Sigmoid colon (tissue), 6 donors: ENCODE measurements at regions not wholly inside any gene's neighbourhood (a gene's known extent, or its start where the extent isn't known, plus 50 kb on each side); places are given as distances from the start of the nearest gene placed in this dataset.

Experiments
- DNase-seq: peaks from one replicate; pipeline ENCODE4 v3.0.0-alpha.2; 2019
- H3K27ac ChIP-seq, 4 donors: fragments of 200-600 bp; sonication (generic); one replicate each; pipeline ENCODE4 v1.5.1; 2016 to 2019; ENCODE audit warnings: mild to moderate bottlenecking in 1 of 4
- H3K27me3 ChIP-seq, 3 donors: fragments of 200-600 bp; sonication (generic); one replicate each; pipeline ENCODE4 v1.5.1; 2019; ENCODE audit warnings: mild to moderate bottlenecking in 1 of 3
- H3K36me3 ChIP-seq, 4 donors: fragments of 200-600 bp; sonication (generic); one replicate each; pipeline ENCODE4 v1.5.1; 2016 to 2019
- H3K4me1 ChIP-seq, 4 donors: fragments of 200-600 bp; sonication (generic); one replicate each; pipeline ENCODE4 v1.5.1; 2017 to 2019
- H3K4me3 ChIP-seq, 4 donors: fragments of 200-600 bp; sonication (generic); one replicate each; pipeline ENCODE4 v1.5.1; 2017 to 2019; ENCODE audit warnings: mild to moderate bottlenecking in 2 of 4, moderate library complexity in 1 of 4
- H3K9me3 ChIP-seq, 4 donors: fragments of 200-600 bp in 3 of 4; sonication (generic) in 3 of 4; one replicate each; pipeline versions ENCODE4 v1.5.1 to v1.6.1; 2013 to 2019
- EP300 ChIP-seq, 4 donors: sonication (generic); formaldehyde crosslinking; IDR thresholded peaks; one replicate each; pipeline ENCODE4 v1.6.1; 2017; ENCODE audit warnings: antibody characterized with exemption in 4 of 4
- POLR2A ChIP-seq, 2 donors: fragments of 450-650 bp; IDR thresholded peaks; one replicate each; pipeline ENCODE4 v1.6.1; 2016; ENCODE audit warnings: antibody characterized with exemption in 2 of 2, mild to moderate bottlenecking in 2 of 2, moderate library complexity in 2 of 2
- POLR2AphosphoS5 ChIP-seq, 4 donors: sonication (generic); formaldehyde crosslinking; IDR thresholded peaks; one replicate each; pipeline ENCODE4 v1.6.1; 2017; ENCODE audit warnings: antibody characterized with exemption in 4 of 4
- WGBS, 2 donors: extraction: QIAGEN DNeasy Blood & Tissue Kit; methylation state at CpG; one replicate each; pipeline ENCODE4 v1.1.7; 2013; 5-methylcytosine and 5-hydroxymethylcytosine counted together
- intact Hi-C: fragments of 100-400 bp; cut with DNase I; formaldehyde crosslinking; loops from one replicate; pipeline ENCODE4 v1.15.1; 2023
- TF ChIP-seq, protein P1 (sequence below), 4 experiments: fragments of 450-650 bp in 3 of 4; fragments of 200-600 bp in 1 of 4; IDR thresholded peaks; one replicate each; pipeline ENCODE4 v1.5.1; 2016 to 2019; ENCODE audit warnings: antibody characterized with exemption in 4 of 4, mild to moderate bottlenecking in 3 of 4, moderate library complexity in 2 of 4
- donor health status: healthy with polysubstance abuse.
- donor health status: healthy.

- Histone ChIP-seq H3K27me3 (peaks cover 0 to 5% (median 0%) of the 10 kb centered on the region in 3 donors), H3K9me3 (no peaks in the 10 kb centered on the region), H3K27ac (no peak overlapping the region), H3K36me3 (no peaks in the 10 kb centered on the region), H3K4me3 (no peak overlapping the region), H3K4me1 (no peaks in the 10 kb centered on the region)
- TF ChIP-seq EP300 (IDR thresholded peaks at IDR 0.05) (no peak), POLR2A (IDR thresholded peaks at IDR 0.05) (no peak), POLR2AphosphoS5 (IDR thresholded peaks at IDR 0.05) (no peak)
- TF ChIP-seq, protein P1, sequence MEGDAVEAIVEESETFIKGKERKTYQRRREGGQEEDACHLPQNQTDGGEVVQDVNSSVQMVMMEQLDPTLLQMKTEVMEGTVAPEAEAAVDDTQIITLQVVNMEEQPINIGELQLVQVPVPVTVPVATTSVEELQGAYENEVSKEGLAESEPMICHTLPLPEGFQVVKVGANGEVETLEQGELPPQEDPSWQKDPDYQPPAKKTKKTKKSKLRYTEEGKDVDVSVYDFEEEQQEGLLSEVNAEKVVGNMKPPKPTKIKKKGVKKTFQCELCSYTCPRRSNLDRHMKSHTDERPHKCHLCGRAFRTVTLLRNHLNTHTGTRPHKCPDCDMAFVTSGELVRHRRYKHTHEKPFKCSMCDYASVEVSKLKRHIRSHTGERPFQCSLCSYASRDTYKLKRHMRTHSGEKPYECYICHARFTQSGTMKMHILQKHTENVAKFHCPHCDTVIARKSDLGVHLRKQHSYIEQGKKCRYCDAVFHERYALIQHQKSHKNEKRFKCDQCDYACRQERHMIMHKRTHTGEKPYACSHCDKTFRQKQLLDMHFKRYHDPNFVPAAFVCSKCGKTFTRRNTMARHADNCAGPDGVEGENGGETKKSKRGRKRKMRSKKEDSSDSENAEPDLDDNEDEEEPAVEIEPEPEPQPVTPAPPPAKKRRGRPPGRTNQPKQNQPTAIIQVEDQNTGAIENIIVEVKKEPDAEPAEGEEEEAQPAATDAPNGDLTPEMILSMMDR (IDR thresholded peaks at IDR 0.05) = no peak
- no peak for DNase-seq
- intact Hi-C loops = no loop called here
- 17 to 55% methylated on average over 1 of the region's 1 CpG for WGBS, 2 donors
Measured at GRCh38 chr10:83952314-83952713, 187.0 kb upstream of the GHITM start.

GRCh38 chr10:83953589-83953988 is 185.7 kb upstream of the GHITM start:
- TF ChIP-seq POLR2AphosphoS5 (IDR thresholded peaks at IDR 0.05) (no peak), POLR2A (IDR thresholded peaks at IDR 0.05) (no peak), EP300 (IDR thresholded peaks at IDR 0.05) (no peak)
- TF ChIP-seq, protein P1 (IDR thresholded peaks at IDR 0.05) = no peak
- H3K4me1 ChIP-seq = no peaks in the 10 kb centered on the region
- 82 to 91% methylated on average over 2 of the region's 2 CpGs for WGBS, 2 donors
- DNase-seq = no peak
- H3K4me3 ChIP-seq = no peak overlapping the region
- H3K36me3 ChIP-seq = no peaks in the 10 kb centered on the region
- no peaks in the 10 kb centered on the region for H3K9me3 ChIP-seq
- peaks cover 0 to 5% (median 0%) of the 10 kb centered on the region in 3 donors for H3K27me3 ChIP-seq
- H3K27ac ChIP-seq = no peak overlapping the region
- intact Hi-C loops = no loop called here

DNA sequence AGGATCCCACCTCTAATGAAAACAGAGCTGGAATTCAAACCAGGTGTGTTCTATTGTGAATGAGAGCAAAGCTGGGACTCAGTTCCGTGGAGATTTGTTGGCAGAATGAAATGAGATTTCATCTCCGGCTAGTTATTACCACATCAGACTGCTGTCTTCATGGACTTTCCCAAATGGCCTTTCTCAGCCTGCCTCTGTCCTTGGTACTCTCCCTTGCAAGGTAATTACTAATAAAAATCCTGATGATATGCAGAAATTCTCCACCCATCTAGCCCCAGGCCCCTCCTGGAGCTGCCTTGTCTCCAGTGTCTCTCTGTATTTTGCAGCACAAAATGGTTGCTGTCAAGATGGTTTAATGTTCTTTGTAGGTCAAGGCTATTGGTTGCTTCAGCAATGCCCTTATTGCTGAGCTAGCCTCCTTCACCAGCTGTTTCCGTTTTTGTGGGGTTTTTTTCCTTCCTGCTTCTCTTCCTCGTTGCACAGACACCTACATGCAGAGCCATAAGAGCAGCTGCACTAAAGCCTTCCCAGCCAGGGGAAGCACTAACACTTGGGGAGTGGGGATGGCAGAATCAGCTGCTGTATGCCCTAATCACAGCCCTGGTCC is 185.0 kb upstream of the GHITM start:
- H3K4me3 ChIP-seq = no peak overlapping the region
- H3K9me3 ChIP-seq = no peaks in the 10 kb centered on the region
- no peak for DNase-seq
- H3K36me3 ChIP-seq = no peaks in the 10 kb centered on the region
- WGBS, 2 donors = 47 to 63% methylated on average over 4 of the region's 4 CpGs
- TF ChIP-seq POLR2AphosphoS5 (IDR thresholded peaks at IDR 0.05) (no peak), POLR2A (IDR thresholded peaks at IDR 0.05) (no peak), EP300 (IDR thresholded peaks at IDR 0.05) (no peak)
- TF ChIP-seq, protein P1 (IDR thresholded peaks at IDR 0.05) = no peak
- no peaks in the 10 kb centered on the region for H3K4me1 ChIP-seq
- H3K27ac ChIP-seq = no peak overlapping the region
- intact Hi-C loops = no loop called here
- peaks cover 0 to 5% (median 0%) of the 10 kb centered on the region in 3 donors for H3K27me3 ChIP-seq

- no peak for DNase-seq
- H3K4me3 ChIP-seq = no peak overlapping the region
- H3K27ac ChIP-seq = no peak overlapping the region
- TF ChIP-seq, protein P1 (IDR thresholded peaks at IDR 0.05) = no peak
- TF ChIP-seq POLR2AphosphoS5 (IDR thresholded peaks at IDR 0.05) (no peak), EP300 (IDR thresholded peaks at IDR 0.05) (no peak), POLR2A (IDR thresholded peaks at IDR 0.05) (no peak)
- H3K36me3 ChIP-seq = no peaks in the 10 kb centered on the region
- no peaks in the 10 kb centered on the region for H3K4me1 ChIP-seq
- no peaks in the 10 kb centered on the region for H3K9me3 ChIP-seq
- intact Hi-C loops = no loop called here
- 79 to 87% methylated on average over 2 of the region's 2 CpGs for WGBS, 2 donors
- peaks cover 0 to 5% (median 0%) of the 10 kb centered on the region in 3 donors for H3K27me3 ChIP-seq
Measured at GRCh38 chr10:83955406-83955805, 183.9 kb upstream of the GHITM start.
